ENCODE measurements at regions not wholly inside any gene's neighbourhood (a gene's known extent, or its start where the extent isn't known, plus 50 kb on each side); places are given as distances from the start of the nearest gene placed in this dataset.

- TF ChIP-seq CTCF (IDR thresholded peaks at IDR 0.05; ENCODE audit: insufficient read depth, low read length) (no peak), POLR2AphosphoS5 (IDR thresholded peaks at IDR 0.05; ENCODE audit: low read depth) (no peak), SPI1 (IDR thresholded peaks at IDR 0.05; ENCODE audit: borderline replicate concordance, low read depth) (no peak), GABPA (IDR thresholded peaks at IDR 0.05; ENCODE audit: low read depth) (no peak), REST (IDR thresholded peaks at IDR 0.05; ENCODE audit: insufficient replicate concordance, low read depth) (no peak)
Measured at GRCh38 chr1:232209357-232209756, 420.6 kb downstream of the SIPA1L2 start.
